ENCODE measurements at regions not wholly inside any gene's neighbourhood (a gene's known extent, or its start where the extent isn't known, plus 50 kb on each side); places are given as distances from the start of the nearest gene placed in this dataset.
A peak's percentile ranks its signal among the peaks of the same experiment; 100 is the strongest.
"Not testable (repeated sequence)": the region's sequence is repeated elsewhere in the genome, so short reads cannot be mapped to it uniquely, and the experiment has no call there.

DNA sequence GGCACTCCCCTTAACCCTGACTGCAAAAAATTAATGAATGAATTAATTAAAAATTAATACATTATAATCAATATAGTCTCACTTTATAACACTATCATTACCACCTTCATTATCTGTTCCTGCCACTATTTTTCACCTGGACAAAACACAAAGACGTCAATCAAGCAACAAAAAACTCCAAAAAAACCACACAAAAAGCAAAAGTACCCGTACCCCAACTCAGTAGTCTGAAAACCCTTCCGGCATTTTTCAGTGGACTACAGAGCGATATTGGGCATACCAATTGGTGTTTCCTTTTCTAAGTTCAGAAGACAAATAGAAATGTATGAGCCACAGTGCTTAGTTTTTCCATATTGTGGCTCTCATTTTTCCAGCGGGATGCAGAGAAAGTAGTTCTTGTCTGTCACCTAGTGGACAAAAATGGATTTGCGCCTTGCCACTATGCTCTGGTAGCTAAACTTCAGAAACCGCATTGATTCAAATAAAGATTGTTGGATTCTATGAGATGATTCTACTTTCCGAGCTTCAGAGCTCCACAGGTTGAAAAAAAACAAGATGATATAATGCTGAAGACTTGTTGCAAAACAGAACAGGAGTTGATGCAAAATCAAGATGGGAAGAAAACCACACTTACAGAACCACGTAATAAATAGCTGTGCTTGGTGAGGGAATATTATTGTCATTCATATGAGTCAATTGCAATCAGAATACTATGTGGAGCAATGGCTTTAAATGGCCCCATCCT, 50.6 kb upstream of the ITGB1 start:
- Mint-ChIP-seq H3K9me3 (no peaks in the 10 kb centered on the region), H3K36me3 (no peaks in the 10 kb centered on the region), H3K27ac (peak overlapping the region; percentile 73), H3K4me3 (peak overlapping the region; percentile 67), H3K4me1 (ENCODE audit: unreplicated experiment) (peaks cover 21% of the 10 kb centered on the region), H3K27me3 (peaks cover 7% of the 10 kb centered on the region)
- DNase-seq (ENCODE audit: extremely low spot score, unreplicated experiment): no peak
- TF ChIP-seq, protein P1, sequence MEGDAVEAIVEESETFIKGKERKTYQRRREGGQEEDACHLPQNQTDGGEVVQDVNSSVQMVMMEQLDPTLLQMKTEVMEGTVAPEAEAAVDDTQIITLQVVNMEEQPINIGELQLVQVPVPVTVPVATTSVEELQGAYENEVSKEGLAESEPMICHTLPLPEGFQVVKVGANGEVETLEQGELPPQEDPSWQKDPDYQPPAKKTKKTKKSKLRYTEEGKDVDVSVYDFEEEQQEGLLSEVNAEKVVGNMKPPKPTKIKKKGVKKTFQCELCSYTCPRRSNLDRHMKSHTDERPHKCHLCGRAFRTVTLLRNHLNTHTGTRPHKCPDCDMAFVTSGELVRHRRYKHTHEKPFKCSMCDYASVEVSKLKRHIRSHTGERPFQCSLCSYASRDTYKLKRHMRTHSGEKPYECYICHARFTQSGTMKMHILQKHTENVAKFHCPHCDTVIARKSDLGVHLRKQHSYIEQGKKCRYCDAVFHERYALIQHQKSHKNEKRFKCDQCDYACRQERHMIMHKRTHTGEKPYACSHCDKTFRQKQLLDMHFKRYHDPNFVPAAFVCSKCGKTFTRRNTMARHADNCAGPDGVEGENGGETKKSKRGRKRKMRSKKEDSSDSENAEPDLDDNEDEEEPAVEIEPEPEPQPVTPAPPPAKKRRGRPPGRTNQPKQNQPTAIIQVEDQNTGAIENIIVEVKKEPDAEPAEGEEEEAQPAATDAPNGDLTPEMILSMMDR (conservative IDR thresholded peaks at IDR 0.05): peak; percentile 96

- peaks cover 21% of the 10 kb centered on the region for H3K4me1 Mint-ChIP-seq (ENCODE audit: unreplicated experiment)
- not testable (repeated sequence) for DNase-seq (ENCODE audit: extremely low spot score, unreplicated experiment); H3K27me3 Mint-ChIP-seq; H3K27ac Mint-ChIP-seq; H3K36me3 Mint-ChIP-seq; H3K4me3 Mint-ChIP-seq; H3K9me3 Mint-ChIP-seq
These were observed 49.8 kb upstream of the ITGB1 start for GRCh38 chr10:33007731-33008381.
